KOPT-K1 (cell line): ENCODE measurements at regions not wholly inside any gene's neighbourhood (a gene's known extent, or its start where the extent isn't known, plus 50 kb on each side); places are given as distances from the start of the nearest gene placed in this dataset.

Source experiments
- H3K27ac ChIP-seq: fragments of 200-600 bp; sonication (generic); 2 replicates; pipeline ENCODE4 v1.5.1; 2016; ENCODE audit warnings: antibody characterized with exemption, mild to moderate bottlenecking, low read depth, low read length; ENCODE audit not compliant: poor library complexity, severe bottlenecking
- H3K36me3 ChIP-seq: fragments of 200-600 bp; sonication (generic); 2 replicates; pipeline ENCODE4 v1.5.1; 2017; ENCODE audit warnings: antibody characterized with exemption, mild to moderate bottlenecking, low read length, moderate library complexity; ENCODE audit not compliant: insufficient read depth
- H3K9me3 ChIP-seq: fragments of 200-600 bp; sonication (generic); 2 replicates; pipeline ENCODE4 v1.5.1; 2017; ENCODE audit warnings: antibody characterized with exemption, low read length, mild to moderate bottlenecking; ENCODE audit not compliant: insufficient read depth, poor library complexity, severe bottlenecking

DNA sequence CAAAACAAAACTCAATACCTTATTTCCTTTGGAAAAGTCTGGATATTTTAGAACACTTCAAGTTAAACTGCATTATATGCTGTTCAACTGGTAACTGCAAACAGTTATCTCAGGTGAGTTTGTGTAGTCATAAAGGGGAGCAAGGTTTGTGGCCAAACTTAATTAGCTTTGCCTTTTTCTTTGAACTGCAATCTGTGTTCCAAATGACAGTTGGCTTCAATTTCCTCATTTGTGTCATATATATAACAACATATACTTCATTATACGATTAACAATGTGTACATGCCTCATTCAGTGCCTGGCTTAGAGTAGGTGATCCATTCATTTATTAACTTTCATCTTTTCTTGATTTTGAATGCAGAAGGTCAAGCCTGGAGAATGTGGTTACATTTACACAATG, 55.8 kb downstream of the KCNE4 start:
- no peaks in the 10 kb centered on the region for H3K9me3 ChIP-seq
- no peaks in the 10 kb centered on the region for H3K36me3 ChIP-seq
- H3K27ac ChIP-seq = no peak overlapping the region

DNA sequence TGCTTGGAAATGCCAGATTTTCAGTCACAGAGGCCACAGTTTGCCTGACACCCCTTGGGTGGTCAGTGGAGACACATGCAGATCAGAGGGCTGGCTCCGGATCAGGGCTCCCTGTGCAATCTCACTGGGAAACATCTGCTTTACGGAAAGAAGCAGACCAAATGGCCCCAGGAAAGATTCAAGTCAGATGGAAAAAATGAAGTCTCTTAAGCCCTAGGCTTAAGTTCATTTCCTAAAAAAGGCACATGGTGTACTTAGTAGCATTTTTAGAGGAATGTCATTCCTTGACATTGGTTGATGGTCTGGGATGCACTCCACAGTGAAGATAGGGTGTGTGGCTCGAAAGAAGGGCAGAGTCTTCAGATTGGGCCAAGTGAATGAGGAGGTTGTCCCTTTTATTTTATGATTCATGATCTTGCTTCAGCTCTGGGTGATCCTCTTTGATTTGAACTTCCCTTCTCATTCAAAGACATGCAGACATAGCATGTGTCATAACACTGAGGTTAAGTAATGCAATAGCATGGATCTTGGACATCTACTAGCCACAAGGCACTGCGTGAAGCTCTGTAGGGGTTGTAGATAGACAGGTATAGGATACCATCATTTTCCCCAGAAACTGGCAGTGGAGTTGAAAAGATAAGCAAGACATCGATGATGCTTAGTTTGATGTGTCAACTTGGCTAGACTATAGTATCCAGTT, 56.5 kb downstream of the KCNE4 start:
- no peaks in the 10 kb centered on the region for H3K9me3 ChIP-seq
- no peak overlapping the region for H3K27ac ChIP-seq
- no peaks in the 10 kb centered on the region for H3K36me3 ChIP-seq

DNA sequence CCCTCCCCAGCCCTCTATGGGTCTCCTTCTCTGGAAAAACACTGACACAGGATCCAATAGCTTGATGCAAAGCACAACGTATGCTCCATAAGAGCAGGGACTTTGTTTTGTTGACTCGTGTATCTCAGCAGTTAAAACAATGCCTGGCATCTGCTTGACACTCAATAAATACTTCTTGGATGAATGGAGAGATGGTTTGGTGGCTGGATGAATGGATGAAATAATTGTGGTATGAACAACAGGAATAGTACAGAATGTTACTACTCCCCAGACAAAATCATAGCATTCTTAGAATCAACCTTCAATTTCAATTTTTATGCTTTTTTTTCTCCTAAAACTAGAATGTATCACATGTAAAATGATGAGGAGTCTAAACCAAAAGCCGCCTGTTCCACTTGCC, 57.4 kb downstream of the KCNE4 start:
- H3K36me3 ChIP-seq = no peaks in the 10 kb centered on the region
- no peak overlapping the region for H3K27ac ChIP-seq
- no peaks in the 10 kb centered on the region for H3K9me3 ChIP-seq

DNA sequence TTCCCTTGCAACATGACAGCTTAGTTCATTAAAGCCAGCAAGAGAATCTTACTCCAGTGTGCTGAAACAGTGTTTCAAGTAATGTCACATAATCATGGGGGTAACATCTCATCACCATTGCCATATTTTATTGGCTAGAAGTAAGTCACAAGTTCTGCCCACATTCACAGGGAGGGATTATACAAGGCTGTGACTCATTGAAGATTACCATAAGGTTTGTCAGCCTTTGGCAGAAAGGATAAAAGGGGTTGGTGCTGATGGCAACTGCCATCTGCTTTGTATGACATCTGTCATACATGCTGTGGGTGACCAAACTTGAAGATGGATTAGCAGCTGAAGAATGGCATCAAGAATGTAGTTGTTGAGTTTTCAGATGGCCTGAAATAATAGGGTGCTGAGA, 61.2 kb downstream of the KCNE4 start:
- H3K9me3 ChIP-seq = no peaks in the 10 kb centered on the region
- H3K27ac ChIP-seq = no peak overlapping the region
- no peaks in the 10 kb centered on the region for H3K36me3 ChIP-seq

DNA sequence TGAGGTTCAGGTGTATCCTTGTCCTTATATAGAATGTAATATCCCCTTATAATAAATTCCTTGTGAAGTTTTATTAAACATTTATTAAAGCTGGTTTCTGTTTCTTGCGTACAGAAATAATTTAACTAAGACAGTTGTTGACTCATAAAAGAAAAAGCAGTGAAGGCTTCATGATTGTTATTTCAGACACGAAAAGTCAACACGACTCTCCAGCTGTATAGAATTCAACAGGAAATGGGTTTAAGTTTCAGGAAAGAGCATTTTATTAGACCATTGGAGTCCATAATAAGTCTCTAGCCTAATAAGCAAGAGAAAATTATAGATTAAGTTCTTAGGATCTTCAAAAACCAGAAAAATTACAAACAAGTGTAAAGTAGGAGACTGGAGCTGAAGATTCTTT, 62.2 kb downstream of the KCNE4 start:
- Histone ChIP-seq H3K9me3 (no peaks in the 10 kb centered on the region), H3K27ac (no peak overlapping the region), H3K36me3 (no peaks in the 10 kb centered on the region)

DNA sequence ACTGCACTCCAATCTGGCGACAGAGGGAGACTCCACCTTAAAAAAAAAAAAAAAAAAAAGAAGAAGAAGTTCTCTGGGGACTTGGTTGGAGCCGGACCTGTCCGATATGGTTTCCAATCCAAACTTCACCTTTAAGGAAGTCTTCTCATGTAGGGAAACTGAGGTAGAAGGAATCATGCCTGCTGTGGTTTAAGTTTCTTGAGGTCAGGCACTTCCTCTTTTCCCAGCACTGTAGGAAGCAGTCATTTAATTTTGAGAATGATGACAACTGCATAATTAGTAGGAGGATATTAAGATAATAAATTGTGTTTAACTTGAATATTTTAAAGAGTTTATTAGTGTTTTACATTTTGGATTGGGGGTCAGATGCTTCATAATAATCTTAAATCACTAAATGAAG, 62.9 kb downstream of the KCNE4 start:
- H3K27ac ChIP-seq = no peak overlapping the region
- no peaks in the 10 kb centered on the region for H3K9me3 ChIP-seq
- no peaks in the 10 kb centered on the region for H3K36me3 ChIP-seq

- Histone ChIP-seq H3K9me3 (no peaks in the 10 kb centered on the region), H3K36me3 (no peaks in the 10 kb centered on the region), H3K27ac (no peak overlapping the region)
Measured at GRCh38 chr2:223117533-223117932, 65.5 kb downstream of the KCNE4 start.

DNA sequence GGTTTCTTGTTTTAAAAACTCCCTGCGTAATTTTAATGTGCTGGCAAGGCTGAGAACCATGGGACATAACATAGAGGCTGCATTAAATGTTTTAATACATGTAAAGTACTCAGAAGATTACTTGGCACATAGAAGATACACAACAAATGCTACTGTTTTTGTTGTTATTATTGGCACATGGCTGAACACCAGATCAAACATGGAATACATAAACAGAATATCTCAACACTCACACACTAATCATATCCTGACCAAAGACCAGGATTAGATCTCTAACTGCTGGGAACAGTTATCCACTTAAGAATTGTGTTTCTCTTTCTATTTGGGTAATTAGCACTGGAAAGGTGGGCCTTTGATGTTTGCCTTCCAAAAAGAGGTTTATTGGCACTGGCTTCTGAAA, 69.3 kb downstream of the KCNE4 start:
- Histone ChIP-seq H3K9me3 (no peaks in the 10 kb centered on the region), H3K36me3 (no peaks in the 10 kb centered on the region), H3K27ac (no peak overlapping the region)

GRCh38 chr2:223122781-223123180, 70.8 kb downstream of the KCNE4 start:
- H3K36me3 ChIP-seq = no peaks in the 10 kb centered on the region
- H3K9me3 ChIP-seq = no peaks in the 10 kb centered on the region
- no peak overlapping the region for H3K27ac ChIP-seq

GRCh38 chr2:223123855-223124610, 72.0 kb downstream of the KCNE4 start:
- H3K27ac ChIP-seq = no peak overlapping the region
- H3K36me3 ChIP-seq = no peaks in the 10 kb centered on the region
- H3K9me3 ChIP-seq = no peaks in the 10 kb centered on the region

DNA sequence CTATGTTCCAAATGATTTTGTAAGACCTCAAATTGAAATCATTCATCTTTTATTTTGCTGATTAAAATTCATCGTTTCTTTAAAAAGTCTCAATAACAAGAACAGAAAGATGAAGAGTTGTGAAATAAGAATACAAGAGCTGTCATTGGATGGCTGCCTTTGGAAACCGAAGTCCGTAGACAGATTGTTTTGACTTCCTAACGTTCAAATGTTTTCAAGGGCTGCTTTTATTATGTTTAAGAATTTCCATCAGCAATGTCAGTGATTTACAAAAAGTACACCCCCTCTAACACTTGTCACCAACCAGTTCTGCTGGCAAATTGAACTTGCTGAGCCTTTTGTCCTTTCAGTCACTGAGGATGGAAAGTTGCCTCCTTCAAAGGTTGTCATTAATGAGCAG, 89.6 kb downstream of the KCNE4 start:
- no peaks in the 10 kb centered on the region for H3K9me3 ChIP-seq
- H3K27ac ChIP-seq = no peak overlapping the region
- no peaks in the 10 kb centered on the region for H3K36me3 ChIP-seq

DNA sequence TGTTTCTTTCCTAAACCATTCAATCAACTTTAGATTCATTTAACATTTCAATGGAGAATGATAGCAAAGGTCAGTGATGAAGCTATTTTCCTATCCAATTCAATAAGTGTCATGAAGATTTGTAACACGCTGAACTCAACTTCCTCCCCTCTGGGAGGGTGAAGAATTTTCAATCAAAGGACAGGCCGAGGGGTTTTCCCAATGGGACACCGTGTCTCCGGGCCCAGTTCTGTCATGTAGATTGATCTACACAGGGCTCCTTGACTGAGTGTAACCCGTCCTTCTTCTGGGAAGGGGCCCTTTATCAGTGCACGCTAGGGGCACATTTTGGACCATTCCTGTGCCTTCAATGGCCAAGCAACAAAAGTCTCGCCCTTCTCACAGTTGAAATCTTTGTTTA, 90.1 kb downstream of the KCNE4 start:
- H3K9me3 ChIP-seq = no peaks in the 10 kb centered on the region
- H3K36me3 ChIP-seq = no peaks in the 10 kb centered on the region
- H3K27ac ChIP-seq = no peak overlapping the region

DNA sequence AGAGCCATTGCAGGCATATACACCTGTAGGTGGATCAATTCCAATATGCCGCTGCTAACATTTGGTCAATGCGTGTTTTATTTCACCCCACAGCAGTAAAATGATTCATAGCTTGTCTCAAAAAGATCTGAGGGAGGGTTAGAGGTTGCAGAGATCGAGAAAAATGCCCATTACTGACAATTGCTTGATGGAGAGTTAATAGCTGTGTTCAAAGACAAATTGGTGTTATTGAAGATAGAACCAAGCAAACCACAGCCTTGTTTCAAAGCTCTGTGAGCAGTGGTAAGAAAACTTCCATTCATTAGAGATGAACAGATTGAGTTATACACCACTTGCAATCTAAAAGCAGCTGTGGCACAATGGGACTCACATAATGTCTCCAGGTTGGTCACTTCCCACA, 95.4 kb downstream of the KCNE4 start:
- Histone ChIP-seq H3K9me3 (no peaks in the 10 kb centered on the region), H3K36me3 (no peaks in the 10 kb centered on the region), H3K27ac (no peak overlapping the region)

DNA sequence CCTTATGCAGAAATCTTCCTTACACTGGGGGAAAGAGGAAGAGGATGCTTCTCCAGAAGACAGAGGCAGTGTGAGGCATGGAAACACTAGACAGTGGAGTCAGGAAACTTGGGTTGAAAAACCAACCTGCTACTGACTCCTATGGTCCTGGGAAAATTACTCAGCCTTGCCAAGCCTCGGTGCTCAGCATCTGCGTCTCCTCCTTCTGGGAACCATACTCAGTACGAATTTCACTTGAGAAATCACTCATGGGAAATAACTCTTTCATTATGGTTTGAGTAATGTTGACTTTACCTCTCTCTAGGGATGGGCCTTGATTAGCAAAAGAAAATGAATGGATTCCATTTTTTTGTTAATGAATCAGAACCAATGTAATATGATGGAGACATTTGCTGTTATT, 96.5 kb downstream of the KCNE4 start:
- Histone ChIP-seq H3K36me3 (no peaks in the 10 kb centered on the region), H3K27ac (no peak overlapping the region), H3K9me3 (no peaks in the 10 kb centered on the region)

- Histone ChIP-seq H3K36me3 (no peaks in the 10 kb centered on the region), H3K9me3 (no peaks in the 10 kb centered on the region), H3K27ac (no peak overlapping the region)
Measured at GRCh38 chr2:223155956-223156355, 104.0 kb downstream of the KCNE4 start.

DNA sequence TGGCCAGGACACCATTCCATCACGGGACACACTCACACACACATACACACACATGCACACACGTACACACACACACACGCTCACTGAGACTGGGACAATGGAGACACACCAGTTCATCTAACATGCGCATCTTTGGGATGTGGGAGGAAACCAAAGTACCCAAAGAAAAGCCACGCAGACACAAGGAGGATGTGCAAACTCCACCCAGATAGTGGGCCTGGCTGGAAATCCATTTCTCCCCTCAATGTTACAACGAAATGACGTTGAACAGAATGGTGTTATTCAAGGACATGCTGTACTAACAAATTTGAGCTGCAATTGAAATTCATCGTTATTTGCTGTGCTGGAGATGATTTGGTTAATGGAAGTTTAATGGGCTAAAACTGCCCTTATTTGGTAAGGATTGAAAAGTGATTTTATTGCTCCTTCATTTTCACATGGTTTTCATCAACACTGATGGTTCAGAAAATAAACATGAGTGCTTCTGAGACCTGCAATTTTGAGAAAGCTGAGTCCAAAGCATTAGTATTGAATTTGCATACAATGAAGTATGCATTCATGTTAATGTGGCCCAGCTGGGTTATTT, 110.0 kb downstream of the KCNE4 start:
- Histone ChIP-seq H3K9me3 (no peaks in the 10 kb centered on the region), H3K27ac (no peak overlapping the region), H3K36me3 (no peaks in the 10 kb centered on the region)
